GM04503 (cell line): ENCODE measurements at regions not wholly inside any gene's neighbourhood (a gene's known extent, or its start where the extent isn't known, plus 50 kb on each side); places are given as distances from the start of the nearest gene placed in this dataset.

ENCODE experiments used
- DNase-seq: peaks from one replicate; pipeline ENCODE4 v3.0.0-alpha.2; 2012; ENCODE audit warnings: low read depth

- no peak for DNase-seq
Observed at GRCh38 chr11:80041136-80042000, 600.5 kb upstream of the TENM4 start.

GRCh38 chr11:80034801-80035200, 594.0 kb upstream of the TENM4 start:
- DNase-seq: no peak

- no peak for DNase-seq
Observed at GRCh38 chr11:80031014-80031600, 590.3 kb upstream of the TENM4 start.

GRCh38 chr11:80028998-80029397, 588.2 kb upstream of the TENM4 start:
- DNase-seq: no peak

GRCh38 chr11:80024119-80024518, 583.3 kb upstream of the TENM4 start:
- DNase-seq: no peak

GRCh38 chr11:80023386-80023785, 582.6 kb upstream of the TENM4 start:
- DNase-seq: no peak

GRCh38 chr11:80010536-80010935, 569.7 kb upstream of the TENM4 start:
- no peak for DNase-seq

- DNase-seq: no peak
Observed at GRCh38 chr11:80009081-80009480, 568.3 kb upstream of the TENM4 start.

GRCh38 chr11:80007616-80008015, 566.8 kb upstream of the TENM4 start:
- DNase-seq: no peak

- DNase-seq: no peak
Observed at GRCh38 chr11:79990141-79990540, 549.3 kb upstream of the TENM4 start.

- no peak for DNase-seq
Observed at GRCh38 chr11:79982185-79982584, 541.4 kb upstream of the TENM4 start.

- DNase-seq: no peak
Observed at GRCh38 chr11:79980916-79981315, 540.1 kb upstream of the TENM4 start.

- peak; percentile 25 for DNase-seq
Observed at GRCh38 chr11:79973721-79974617, 533.1 kb upstream of the TENM4 start.

- no peak for DNase-seq
Observed at GRCh38 chr11:79971255-79971654, 530.4 kb upstream of the TENM4 start.

- DNase-seq: no peak
Observed at GRCh38 chr11:79966592-79966991, 525.8 kb upstream of the TENM4 start.

GRCh38 chr11:79963856-79964645, 523.2 kb upstream of the TENM4 start:
- no peak for DNase-seq

- no peak for DNase-seq
Observed at GRCh38 chr11:79960461-79960860, 519.6 kb upstream of the TENM4 start.

GRCh38 chr11:79959318-79959717, 518.5 kb upstream of the TENM4 start:
- DNase-seq: no peak

- no peak for DNase-seq
Observed at GRCh38 chr11:79957702-79958101, 516.9 kb upstream of the TENM4 start.

- DNase-seq: no peak
Observed at GRCh38 chr11:79956061-79956460, 515.2 kb upstream of the TENM4 start.

- no peak for DNase-seq
Observed at GRCh38 chr11:79953629-79954028, 512.8 kb upstream of the TENM4 start.

GRCh38 chr11:79950741-79951140, 509.9 kb upstream of the TENM4 start:
- DNase-seq: no peak
